ENCODE measurements at regions not wholly inside any gene's neighbourhood (a gene's known extent, or its start where the extent isn't known, plus 50 kb on each side); places are given as distances from the start of the nearest gene placed in this dataset.

- TF ChIP-seq CTCF (IDR thresholded peaks at IDR 0.05; ENCODE audit: extremely low read depth, insufficient read depth, missing control alignments), result no peak
- DNase-seq (ENCODE audit: low spot score), result no peak
- in situ Hi-C loops (cut with MboI; ENCODE audit: low pct_unique_long_range_greater_than_20kb, low sequenced_read_pairs, unreplicated experiment), result no loop called here
Measured at GRCh38 chr3:148162132-148162531, 535.6 kb upstream of the AGTR1 start.

GRCh38 chr3:148168347-148168746, 529.4 kb upstream of the AGTR1 start:
- DNase-seq (ENCODE audit: low spot score), result no peak
- no peak for TF ChIP-seq CTCF (IDR thresholded peaks at IDR 0.05; ENCODE audit: extremely low read depth, insufficient read depth, missing control alignments)
- in situ Hi-C loops (cut with MboI; ENCODE audit: low pct_unique_long_range_greater_than_20kb, low sequenced_read_pairs, unreplicated experiment), result no loop called here

DNA sequence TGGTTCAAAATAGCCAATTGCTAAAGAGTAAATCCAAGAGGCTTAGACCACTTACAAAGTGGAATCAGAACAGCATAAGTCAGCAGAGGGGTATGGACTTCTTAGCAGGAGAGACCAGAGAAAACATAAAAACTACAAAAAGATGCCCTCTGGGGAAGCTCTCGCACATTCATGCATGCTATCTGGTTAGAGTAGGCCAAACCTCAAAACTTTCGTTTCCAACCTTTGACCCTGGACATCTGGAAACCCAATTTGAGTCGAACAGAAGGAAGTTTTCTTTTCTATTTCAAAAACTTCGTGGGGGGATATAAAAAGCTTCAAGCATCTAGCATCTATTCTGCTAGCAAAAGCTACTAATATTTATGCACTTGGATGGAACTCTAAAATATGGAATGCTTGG, 523.9 kb upstream of the AGTR1 start:
- no peak for DNase-seq (ENCODE audit: low spot score)
- in situ Hi-C loops (cut with MboI; ENCODE audit: low pct_unique_long_range_greater_than_20kb, low sequenced_read_pairs, unreplicated experiment), result no loop called here
- TF ChIP-seq CTCF (IDR thresholded peaks at IDR 0.05; ENCODE audit: extremely low read depth, insufficient read depth, missing control alignments), result no peak

DNA sequence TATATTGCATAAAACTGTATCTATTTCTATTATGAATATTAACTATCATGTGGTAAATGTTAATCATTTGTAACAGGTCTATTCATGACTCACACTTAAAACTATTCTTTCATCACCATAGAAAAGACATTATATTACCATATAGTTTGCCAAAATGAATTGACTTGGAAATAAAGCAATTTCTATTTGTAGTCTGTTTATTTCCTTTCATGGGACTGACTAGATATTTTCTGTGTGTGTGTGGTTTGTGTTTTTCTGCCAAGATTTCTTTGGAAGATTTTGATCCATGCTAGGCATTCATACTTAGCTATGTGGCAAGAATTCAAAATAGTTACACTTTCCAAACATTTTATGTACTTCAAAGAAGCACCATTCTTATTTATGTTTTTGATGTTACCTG, 522.5 kb upstream of the AGTR1 start:
- in situ Hi-C loops (cut with MboI; ENCODE audit: low pct_unique_long_range_greater_than_20kb, low sequenced_read_pairs, unreplicated experiment), result no loop called here
- no peak for TF ChIP-seq CTCF (IDR thresholded peaks at IDR 0.05; ENCODE audit: extremely low read depth, insufficient read depth, missing control alignments)
- no peak for DNase-seq (ENCODE audit: low spot score)

GRCh38 chr3:148178503-148178902, 519.2 kb upstream of the AGTR1 start:
- DNase-seq (ENCODE audit: low spot score), result no peak
- no peak for TF ChIP-seq CTCF (IDR thresholded peaks at IDR 0.05; ENCODE audit: extremely low read depth, insufficient read depth, missing control alignments)
- in situ Hi-C loops (cut with MboI; ENCODE audit: low pct_unique_long_range_greater_than_20kb, low sequenced_read_pairs, unreplicated experiment), result no loop called here

- TF ChIP-seq CTCF (IDR thresholded peaks at IDR 0.05; ENCODE audit: extremely low read depth, insufficient read depth, missing control alignments), result no peak
- DNase-seq (ENCODE audit: low spot score), result no peak
- in situ Hi-C loops (cut with MboI; ENCODE audit: low pct_unique_long_range_greater_than_20kb, low sequenced_read_pairs, unreplicated experiment), result no loop called here
Measured at GRCh38 chr3:148184798-148185197, 512.9 kb upstream of the AGTR1 start.

GRCh38 chr3:148186881-148187280, 510.8 kb upstream of the AGTR1 start:
- in situ Hi-C loops (cut with MboI; ENCODE audit: low pct_unique_long_range_greater_than_20kb, low sequenced_read_pairs, unreplicated experiment), result no loop called here
- TF ChIP-seq CTCF (IDR thresholded peaks at IDR 0.05; ENCODE audit: extremely low read depth, insufficient read depth, missing control alignments), result no peak
- no peak for DNase-seq (ENCODE audit: low spot score)

Data from GM13977 (cell line).